Urothelium cell line (cell line): ENCODE measurements at regions not wholly inside any gene's neighbourhood (a gene's known extent, or its start where the extent isn't known, plus 50 kb on each side); places are given as distances from the start of the nearest gene placed in this dataset.
A peak's percentile ranks its signal among the peaks of the same experiment; 100 is the strongest.

Source experiments
- DNase-seq: peaks from one replicate; pipeline ENCODE4 v3.0.0; 2011; ENCODE audit warnings: low spot score, mixed read lengths
- FAIRE-seq: peaks from 2 replicates; lab custom pipeline; 2011; peaks lifted over from hg19 to GRCh38; lab: Jason Lieb, UNC

GRCh38 chr4:38230121-38230801 is 270.1 kb downstream of the PTTG2 start:
- FAIRE-seq (no peak), DNase-seq (no peak)

GRCh38 chr4:38230821-38231563 is 270.8 kb downstream of the PTTG2 start:
- FAIRE-seq (no peak), DNase-seq (no peak)

GRCh38 chr4:38231626-38232025 is 271.4 kb downstream of the PTTG2 start:
- FAIRE-seq: peak; percentile 20

GRCh38 chr4:38232741-38233140 is 272.5 kb downstream of the PTTG2 start:
- DNase-seq (no peak), FAIRE-seq (no peak)

More at GRCh38 chr4:38231626-38232025, 271.4 kb downstream of the PTTG2 start:
- DNase-seq: no peak

- FAIRE-seq (no peak), DNase-seq (no peak)
Observed at GRCh38 chr4:38233727-38234480, 273.7 kb downstream of the PTTG2 start.

GRCh38 chr4:38235354-38235753 is 275.2 kb downstream of the PTTG2 start:
- FAIRE-seq (no peak), DNase-seq (no peak)

GRCh38 chr4:38236003-38236402 is 275.8 kb downstream of the PTTG2 start:
- DNase-seq (no peak), FAIRE-seq (no peak)

- no peak for DNase-seq
- peak; percentile 9 for FAIRE-seq
Observed at GRCh38 chr4:38236503-38236902, 276.3 kb downstream of the PTTG2 start.

GRCh38 chr4:38237139-38237538 is 276.9 kb downstream of the PTTG2 start:
- no peak for FAIRE-seq
- DNase-seq: no peak

- DNase-seq (no peak), FAIRE-seq (peak; percentile 17)
Observed at GRCh38 chr4:38241541-38241940, 281.3 kb downstream of the PTTG2 start.

GRCh38 chr4:38242101-38242500 is 281.9 kb downstream of the PTTG2 start:
- no peak for FAIRE-seq
- DNase-seq: no peak

GRCh38 chr4:38242822-38243387 is 282.7 kb downstream of the PTTG2 start:
- DNase-seq (no peak), FAIRE-seq (no peak)

- FAIRE-seq: peak; percentile 99
- no peak for DNase-seq
Observed at GRCh38 chr4:38243388-38244053, 283.3 kb downstream of the PTTG2 start.

GRCh38 chr4:38254825-38255224 is 294.6 kb downstream of the PTTG2 start:
- no peak for DNase-seq
- no peak for FAIRE-seq

GRCh38 chr4:38255572-38255971 is 295.4 kb downstream of the PTTG2 start:
- DNase-seq: no peak
- FAIRE-seq: no peak

GRCh38 chr4:38266616-38267015 is 306.4 kb downstream of the PTTG2 start:
- DNase-seq (no peak), FAIRE-seq (no peak)

- no peak for DNase-seq
- FAIRE-seq: no peak
Observed at GRCh38 chr4:38268108-38268820, 308.1 kb downstream of the PTTG2 start.

- DNase-seq (no peak), FAIRE-seq (no peak)
Observed at GRCh38 chr4:38268837-38269236, 308.6 kb downstream of the PTTG2 start.

- no peak for FAIRE-seq
- DNase-seq: no peak
Observed at GRCh38 chr4:38273407-38273806, 313.2 kb downstream of the PTTG2 start.
